Hepatocyte (in vitro differentiated cells): ENCODE measurements at regions not wholly inside any gene's neighbourhood (a gene's known extent, or its start where the extent isn't known, plus 50 kb on each side); places are given as distances from the start of the nearest gene placed in this dataset.

Source experiments
- EZH2phosphoT487 ChIP-seq: fragments of 200-600 bp; sonication (generic); IDR thresholded peaks from one replicate; pipeline ENCODE4 v1.6.1; 2018; ENCODE audit warnings: antibody characterized with exemption, mild to moderate bottlenecking, low read depth, moderate library complexity; ENCODE audit not compliant: unreplicated experiment, severe bottlenecking
- TF ChIP-seq, protein P1 (sequence below): fragments of 200-600 bp; sonication (generic); IDR thresholded peaks from 2 replicates; pipeline ENCODE4 v1.5.1; 2016; ENCODE audit warnings: antibody characterized with exemption, mild to moderate bottlenecking; ENCODE audit not compliant: poor library complexity

DNA sequence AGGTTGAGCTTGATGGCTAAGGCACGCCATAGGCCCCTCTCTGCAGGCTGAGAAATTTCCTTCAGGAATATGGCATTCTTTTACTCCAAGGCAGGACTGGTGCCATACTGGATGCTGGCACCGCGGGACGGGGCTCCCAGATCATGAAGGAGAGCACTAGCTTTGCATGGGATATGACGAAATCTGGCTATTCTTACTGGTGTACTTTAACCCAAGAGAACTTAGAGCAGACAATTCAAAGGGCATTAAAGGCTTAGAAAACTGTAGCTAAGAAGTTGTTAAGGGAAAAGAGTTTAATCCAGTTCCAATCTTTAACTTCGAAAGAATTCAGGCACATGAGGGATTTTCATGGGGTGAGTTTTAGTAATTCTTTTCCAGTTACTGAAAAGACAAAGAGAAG, 204.4 kb upstream of the ESRRG start:
- TF ChIP-seq, protein P1, sequence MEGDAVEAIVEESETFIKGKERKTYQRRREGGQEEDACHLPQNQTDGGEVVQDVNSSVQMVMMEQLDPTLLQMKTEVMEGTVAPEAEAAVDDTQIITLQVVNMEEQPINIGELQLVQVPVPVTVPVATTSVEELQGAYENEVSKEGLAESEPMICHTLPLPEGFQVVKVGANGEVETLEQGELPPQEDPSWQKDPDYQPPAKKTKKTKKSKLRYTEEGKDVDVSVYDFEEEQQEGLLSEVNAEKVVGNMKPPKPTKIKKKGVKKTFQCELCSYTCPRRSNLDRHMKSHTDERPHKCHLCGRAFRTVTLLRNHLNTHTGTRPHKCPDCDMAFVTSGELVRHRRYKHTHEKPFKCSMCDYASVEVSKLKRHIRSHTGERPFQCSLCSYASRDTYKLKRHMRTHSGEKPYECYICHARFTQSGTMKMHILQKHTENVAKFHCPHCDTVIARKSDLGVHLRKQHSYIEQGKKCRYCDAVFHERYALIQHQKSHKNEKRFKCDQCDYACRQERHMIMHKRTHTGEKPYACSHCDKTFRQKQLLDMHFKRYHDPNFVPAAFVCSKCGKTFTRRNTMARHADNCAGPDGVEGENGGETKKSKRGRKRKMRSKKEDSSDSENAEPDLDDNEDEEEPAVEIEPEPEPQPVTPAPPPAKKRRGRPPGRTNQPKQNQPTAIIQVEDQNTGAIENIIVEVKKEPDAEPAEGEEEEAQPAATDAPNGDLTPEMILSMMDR = no peak
- TF ChIP-seq EZH2phosphoT487 = no peak
